Trophoblast cell (in vitro differentiated cells and primary cell): ENCODE measurements at regions not wholly inside any gene's neighbourhood (a gene's known extent, or its start where the extent isn't known, plus 50 kb on each side); places are given as distances from the start of the nearest gene placed in this dataset.

Experiments
- DNase-seq, 2 donors: peaks; one replicate each; pipeline ENCODE4 v3.0.0-alpha.2; 2016
- H2AFZ ChIP-seq: 2 replicates; pipeline ENCODE4 v1.6.1; 2013; ENCODE audit warnings: low read length, moderate library complexity, mild to moderate bottlenecking; ENCODE audit not compliant: insufficient read depth, poor library complexity
- H2AK5ac ChIP-seq: 2 replicates; pipeline ENCODE4 v1.6.1; 2013; ENCODE audit warnings: mild to moderate bottlenecking, low read length
- H2BK120ac ChIP-seq: 2 replicates; pipeline ENCODE4 v1.6.1; 2013; ENCODE audit warnings: low read length, mild to moderate bottlenecking, moderate library complexity; ENCODE audit not compliant: insufficient read depth, poor library complexity
- H2BK12ac ChIP-seq: 2 replicates; pipeline ENCODE4 v1.6.1; 2013; ENCODE audit warnings: mild to moderate bottlenecking, low read length, moderate library complexity
- H2BK5ac ChIP-seq: 2 replicates; pipeline ENCODE4 v1.6.1; 2013; ENCODE audit warnings: low read length, low read depth, moderate library complexity, mild to moderate bottlenecking; ENCODE audit not compliant: poor library complexity
- H3K14ac ChIP-seq: 2 replicates; pipeline ENCODE4 v1.6.1; 2013; ENCODE audit warnings: mild to moderate bottlenecking, low read length
- H3K18ac ChIP-seq: 2 replicates; pipeline ENCODE4 v1.6.1; 2013; ENCODE audit warnings: mild to moderate bottlenecking, low read length
- H3K23ac ChIP-seq: 2 replicates; pipeline ENCODE4 v1.6.1; 2013; ENCODE audit warnings: low read length
- H3K27ac ChIP-seq: 2 replicates; pipeline ENCODE4 v1.5.1; 2013; ENCODE audit warnings: low read depth, mild to moderate bottlenecking, inconsistent platforms, low read length, moderate library complexity
- H3K27me3 ChIP-seq: 2 replicates; pipeline ENCODE4 v1.6.1; 2013; ENCODE audit warnings: inconsistent platforms, mild to moderate bottlenecking, low read length, moderate library complexity; ENCODE audit not compliant: insufficient read depth
- H3K36me3 ChIP-seq, 2 experiments: 1 replicate in 1 of 2; 2 replicates in 1 of 2; pipeline ENCODE4 v1.6.1; 2013; ENCODE audit warnings: low read length in 2 of 2, mild to moderate bottlenecking in 2 of 2, moderate library complexity in 1 of 2; ENCODE audit not compliant: insufficient read depth in 2 of 2, control insufficient read depth in 1 of 2
- H3K4ac ChIP-seq: 2 replicates; pipeline ENCODE4 v1.6.1; 2013; ENCODE audit warnings: low read depth, mild to moderate bottlenecking, low read length, moderate library complexity
- H3K4me1 ChIP-seq, 2 experiments: 1 replicate in 1 of 2; 2 replicates in 1 of 2; pipeline ENCODE4 v1.6.1; 2013; ENCODE audit warnings: low read length in 2 of 2, mild to moderate bottlenecking in 2 of 2, moderate library complexity in 1 of 2; ENCODE audit not compliant: insufficient read depth in 2 of 2, control insufficient read depth in 1 of 2
- H3K4me2 ChIP-seq: 2 replicates; pipeline ENCODE4 v1.6.1; 2013; ENCODE audit warnings: inconsistent platforms, mild to moderate bottlenecking, low read length, moderate library complexity
- H3K4me3 ChIP-seq: 2 replicates; pipeline ENCODE4 v1.5.1; 2013; ENCODE audit warnings: mild to moderate bottlenecking, low read depth, low read length, inconsistent platforms
- H3K79me1 ChIP-seq: one replicate; pipeline ENCODE4 v1.6.1; 2013; ENCODE audit warnings: low read length
- H3K79me2 ChIP-seq: 2 replicates; pipeline ENCODE4 v1.6.1; 2013; ENCODE audit warnings: low read length, mild to moderate bottlenecking; ENCODE audit not compliant: control insufficient read depth, insufficient read depth, poor library complexity
- H3K9ac ChIP-seq: 2 replicates; pipeline ENCODE4 v1.6.1; 2013; ENCODE audit warnings: mild to moderate bottlenecking, low read length
- H3K9me3 ChIP-seq: 2 replicates; pipeline ENCODE4 v1.6.1; 2013; ENCODE audit warnings: low read depth, mild to moderate bottlenecking, control low read depth, inconsistent platforms, low read length; ENCODE audit not compliant: insufficient read depth
- H4K12ac ChIP-seq: 2 replicates; pipeline ENCODE4 v1.6.1; 2013; ENCODE audit warnings: low read depth, mild to moderate bottlenecking, low read length, moderate library complexity
- H4K8ac ChIP-seq: 2 replicates; pipeline ENCODE4 v1.6.1; 2013; ENCODE audit warnings: low read depth, mild to moderate bottlenecking, low read length, moderate library complexity
- H4K91ac ChIP-seq: one replicate; pipeline ENCODE4 v1.6.1; 2013; ENCODE audit warnings: low read depth, mild to moderate bottlenecking, low read length, moderate library complexity
- WGBS: extraction: QIAGEN DNeasy Blood & Tissue Kit; methylation state at CpG from one replicate; pipeline ENCODE4 v1.1.7; 2013; ENCODE audit warnings: missing lambda C conversion rate; ENCODE audit not compliant: insufficient read length, insufficient coverage; ENCODE audit errors: extremely low coverage; 5-methylcytosine and 5-hydroxymethylcytosine counted together

DNA sequence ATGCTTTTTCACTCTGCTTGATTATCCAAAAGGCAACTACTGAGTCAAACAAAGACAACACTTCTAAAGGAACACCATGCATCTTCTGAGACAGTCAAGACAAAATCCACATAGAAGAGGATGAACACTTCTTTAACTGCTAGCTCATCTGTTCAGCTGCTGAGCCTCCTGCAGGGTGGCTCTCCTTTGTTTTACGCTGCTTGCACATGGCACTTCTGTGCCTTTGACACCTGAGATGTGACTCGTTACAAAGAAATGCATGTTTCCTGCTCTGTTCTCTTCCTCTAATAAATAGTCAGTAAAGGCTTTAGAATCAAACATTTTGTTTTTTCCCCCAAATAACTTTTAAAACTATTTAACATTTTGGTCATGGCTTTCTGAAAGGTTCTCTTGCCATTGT is 1129.4 kb downstream of the TDRD15 start:
- Histone ChIP-seq H3K4me3 (no peak overlapping the region), H4K12ac (no peak overlapping the region), H4K91ac (no peak overlapping the region), H3K79me1 (no peaks in the 10 kb centered on the region), H3K14ac (no peak overlapping the region), H3K36me3 (no peaks in the 10 kb centered on the region), H2BK5ac (no peak overlapping the region), H3K27ac (no peak overlapping the region), H3K27me3 (no peaks in the 10 kb centered on the region), H3K9ac (no peak overlapping the region), H2AFZ (no peak overlapping the region), H3K9me3 (no peaks in the 10 kb centered on the region), H3K4me2 (no peak overlapping the region), H3K79me2 (no peaks in the 10 kb centered on the region), H3K4me1 (no peaks in the 10 kb centered on the region), H4K8ac (no peak overlapping the region), H3K4ac (no peak overlapping the region), H2AK5ac (no peak overlapping the region), H2BK120ac (no peak overlapping the region), H3K23ac (no peak overlapping the region), H3K18ac (no peak overlapping the region), H2BK12ac (no peak overlapping the region)
- no peak for DNase-seq
- no CpG with 5 or more reads among the region's 2 CpGs for WGBS

DNA sequence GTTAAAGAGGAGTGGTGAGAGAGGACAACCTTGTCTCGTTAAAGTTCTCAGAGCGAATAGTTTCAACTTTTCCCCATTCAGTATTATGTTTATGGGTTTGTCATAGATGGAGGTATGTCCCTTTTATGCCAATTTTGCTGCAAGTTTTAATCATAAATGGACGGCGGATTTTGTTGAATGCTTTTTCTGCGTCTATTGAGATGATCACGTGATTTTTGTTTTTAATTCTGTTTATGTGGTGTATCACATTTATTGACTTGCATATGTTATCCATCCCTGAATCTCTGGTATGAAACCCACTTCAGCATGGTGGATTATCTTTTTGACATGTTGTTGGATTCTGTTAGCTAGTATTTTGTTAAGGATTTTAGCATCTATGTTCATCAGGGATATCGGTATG is 1123.8 kb upstream of the KLHL29 start:
- no peak overlapping the region for H3K18ac ChIP-seq

DNA sequence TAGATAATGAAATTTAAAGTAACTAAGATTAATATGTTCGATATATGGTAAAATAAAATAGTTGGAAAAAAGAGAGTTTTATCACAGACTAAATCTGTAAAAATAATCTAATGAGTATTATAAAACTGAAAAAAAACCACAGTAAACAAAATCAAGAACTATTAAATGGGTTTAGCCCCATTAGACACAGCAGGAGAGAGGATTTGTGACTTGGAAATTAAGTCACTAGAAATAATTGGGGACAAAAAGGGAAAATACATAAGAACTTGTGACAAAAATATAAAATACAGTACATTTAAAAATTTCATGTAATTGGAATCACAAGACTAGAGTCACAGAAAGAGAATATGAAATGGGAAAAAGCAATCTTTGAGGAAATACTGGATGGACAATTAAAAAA is 1114.6 kb upstream of the KLHL29 start:
- no peak overlapping the region for H3K4ac ChIP-seq
- no peaks in the 10 kb centered on the region for H3K36me3 ChIP-seq
- no peak overlapping the region for H3K4me2 ChIP-seq
- no peaks in the 10 kb centered on the region for H3K79me2 ChIP-seq
- H2AK5ac ChIP-seq = no peak overlapping the region
- H3K18ac ChIP-seq = no peak overlapping the region
- no peak overlapping the region for H3K27ac ChIP-seq
- no peak overlapping the region for H4K12ac ChIP-seq
- H4K91ac ChIP-seq = no peak overlapping the region
- H2BK5ac ChIP-seq = no peak overlapping the region
- H3K14ac ChIP-seq = no peak overlapping the region
- no peaks in the 10 kb centered on the region for H3K79me1 ChIP-seq
- no peak overlapping the region for H3K23ac ChIP-seq
- WGBS = no CpG with 5 or more reads among the region's 1 CpG
- DNase-seq = no peak
- no peaks in the 10 kb centered on the region for H3K9me3 ChIP-seq
- no peak overlapping the region for H2BK12ac ChIP-seq
- H2AFZ ChIP-seq = no peak overlapping the region
- no peak overlapping the region for H2BK120ac ChIP-seq
- no peak overlapping the region for H3K9ac ChIP-seq
- no peaks in the 10 kb centered on the region for H3K4me1 ChIP-seq
- H4K8ac ChIP-seq = no peak overlapping the region
- H3K4me3 ChIP-seq = no peak overlapping the region
- no peaks in the 10 kb centered on the region for H3K27me3 ChIP-seq

More for the DNA sequence above, 1123.8 kb upstream of the KLHL29 start:
- Histone ChIP-seq H3K4me3 (no peak overlapping the region), H2BK12ac (no peak overlapping the region), H4K8ac (no peak overlapping the region), H3K9me3 (no peaks in the 10 kb centered on the region), H3K4me2 (no peak overlapping the region), H3K14ac (no peak overlapping the region), H2BK120ac (no peak overlapping the region), H3K9ac (no peak overlapping the region), H3K36me3 (no peaks in the 10 kb centered on the region), H3K27ac (no peak overlapping the region), H2AK5ac (no peak overlapping the region), H2AFZ (no peak overlapping the region), H3K4ac (no peak overlapping the region), H3K79me1 (no peaks in the 10 kb centered on the region), H3K4me1 (no peaks in the 10 kb centered on the region), H3K23ac (no peak overlapping the region), H3K79me2 (no peaks in the 10 kb centered on the region), H4K91ac (no peak overlapping the region), H4K12ac (no peak overlapping the region), H2BK5ac (no peak overlapping the region), H3K27me3 (no peaks in the 10 kb centered on the region)
- no peak for DNase-seq
- WGBS = no CpG with 5 or more reads among the region's 7 CpGs

DNA sequence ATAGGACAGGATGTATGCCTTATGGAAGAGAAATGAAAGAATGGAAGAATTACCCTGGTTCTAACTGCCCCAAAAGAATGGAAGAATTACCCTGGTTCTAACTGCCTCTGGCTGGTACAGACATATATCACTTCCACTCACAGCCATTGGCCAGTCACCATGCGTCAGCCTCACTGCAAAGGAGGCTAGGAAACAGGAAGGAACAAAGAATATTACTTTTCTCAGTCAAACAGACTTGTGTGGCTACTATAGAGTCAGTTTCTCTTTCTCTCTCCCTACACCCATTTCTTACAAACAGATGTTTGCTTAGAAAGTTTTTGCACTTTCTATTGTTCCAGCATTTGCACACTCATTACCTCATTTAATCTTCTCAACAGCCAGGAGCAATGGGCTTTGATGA is 1111.1 kb upstream of the KLHL29 start:
- no peak overlapping the region for H3K4ac ChIP-seq
- H3K9ac ChIP-seq = no peak overlapping the region
- H2BK120ac ChIP-seq = no peak overlapping the region
- H2BK5ac ChIP-seq = no peak overlapping the region
- no peak overlapping the region for H3K23ac ChIP-seq
- no peak overlapping the region for H3K14ac ChIP-seq
- no peak overlapping the region for H3K27ac ChIP-seq
- no peak overlapping the region for H3K18ac ChIP-seq
- DNase-seq = no peak
- no peaks in the 10 kb centered on the region for H3K79me1 ChIP-seq
- no peak overlapping the region for H2AFZ ChIP-seq
- no peaks in the 10 kb centered on the region for H3K27me3 ChIP-seq
- H3K4me1 ChIP-seq = no peaks in the 10 kb centered on the region
- no CpG with 5 or more reads among the region's 1 CpG for WGBS
- H2BK12ac ChIP-seq = no peak overlapping the region
- no peak overlapping the region for H3K4me2 ChIP-seq
- H3K36me3 ChIP-seq = no peaks in the 10 kb centered on the region
- H4K91ac ChIP-seq = no peak overlapping the region
- H2AK5ac ChIP-seq = no peak overlapping the region
- no peak overlapping the region for H3K4me3 ChIP-seq
- no peaks in the 10 kb centered on the region for H3K79me2 ChIP-seq
- no peaks in the 10 kb centered on the region for H3K9me3 ChIP-seq
- H4K8ac ChIP-seq = no peak overlapping the region
- H4K12ac ChIP-seq = no peak overlapping the region
